Peyer's patch (tissue), 4 donors: ENCODE measurements at regions not wholly inside any gene's neighbourhood (a gene's known extent, or its start where the extent isn't known, plus 50 kb on each side); places are given as distances from the start of the nearest gene placed in this dataset.

ENCODE experiments used
- DNase-seq, 3 donors: peaks; one replicate each; pipeline ENCODE4 v3.0.0-alpha.2; 2017 to 2019
- H3K27ac ChIP-seq, 4 donors: fragments of 200-600 bp; sonication (generic); one replicate each; pipeline ENCODE4 v1.5.1; 2016 to 2019
- H3K27me3 ChIP-seq, 2 donors: fragments of 200-600 bp; sonication (generic); one replicate each; pipeline ENCODE4 v1.5.1; 2019
- H3K36me3 ChIP-seq, 3 donors: fragments of 200-600 bp; sonication (generic); one replicate each; pipeline ENCODE4 v1.5.1; 2016 to 2019
- H3K4me1 ChIP-seq, 4 donors: fragments of 200-600 bp; sonication (generic); one replicate each; pipeline ENCODE4 v1.5.1; 2016 to 2019
- H3K4me3 ChIP-seq, 4 donors: fragments of 200-600 bp; sonication (generic); 1 replicate in 3 of 4; 2 replicates in 1 of 4; pipeline ENCODE4 v1.5.1; 2016 to 2019; ENCODE audit warnings: mild to moderate bottlenecking in 1 of 4
- H3K9me3 ChIP-seq, 4 donors: fragments of 200-600 bp; sonication (generic); one replicate each; pipeline ENCODE4 v1.5.1; 2016 to 2019; ENCODE audit warnings: mild to moderate bottlenecking in 1 of 4
- CTCF ChIP-seq, 6 experiments: fragments of 450-650 bp in 4 of 6; fragments of 200-600 bp in 2 of 6; sonication (generic) in 1 of 6; IDR thresholded peaks; one replicate each; pipeline ENCODE4 v1.5.1; 2017 to 2019; ENCODE audit warnings: antibody characterized with exemption in 6 of 6, mild to moderate bottlenecking in 3 of 6, moderate library complexity in 1 of 6
- POLR2A ChIP-seq, 2 donors: fragments of 450-650 bp; IDR thresholded peaks; one replicate each; pipeline ENCODE4 v1.5.1; 2017; ENCODE audit warnings: antibody characterized with exemption in 2 of 2, mild to moderate bottlenecking in 2 of 2, moderate library complexity in 2 of 2

DNA sequence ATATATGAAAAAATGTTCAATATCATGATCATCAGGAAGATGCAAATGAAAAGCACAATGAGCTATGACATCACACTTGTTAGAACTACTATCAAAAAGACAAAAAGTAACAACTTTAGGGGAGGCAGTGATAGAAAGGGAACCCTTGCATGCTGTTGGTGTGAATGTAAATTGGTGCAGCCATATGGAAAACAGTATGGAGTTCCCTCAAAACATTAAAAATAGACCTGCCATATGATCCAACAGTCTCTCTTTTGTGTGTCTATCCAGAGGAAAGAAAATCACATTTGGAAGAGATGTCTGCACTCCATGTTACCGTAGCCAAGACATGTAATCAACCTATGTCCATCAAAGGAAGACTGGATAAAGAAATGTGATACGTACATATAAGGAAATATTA lies 92.3 kb upstream of the ALKAL2 start:
- no peak for DNase-seq
- no peaks in the 10 kb centered on the region for H3K4me1 ChIP-seq
- H3K36me3 ChIP-seq, result no peaks in the 10 kb centered on the region

DNA sequence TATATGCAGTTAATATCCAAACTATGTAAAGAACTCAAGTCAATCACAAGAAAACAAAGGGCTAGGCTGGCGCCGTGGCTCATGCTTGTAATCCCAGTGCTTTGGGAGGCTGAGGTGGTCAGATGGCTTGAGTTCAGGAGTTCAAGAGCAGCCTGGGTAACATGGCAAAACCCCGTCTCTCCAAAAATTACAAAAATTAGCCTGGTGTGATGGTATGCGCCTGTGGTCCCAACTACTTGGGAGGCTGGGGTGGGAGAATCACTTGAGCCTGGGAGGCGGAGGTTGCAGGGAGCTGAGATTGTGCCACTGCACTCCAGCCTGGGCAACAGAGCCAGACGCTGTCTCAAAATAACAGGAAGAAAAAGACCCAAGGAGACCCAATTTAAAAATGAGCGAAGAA lies 91.9 kb upstream of the ALKAL2 start:
- Histone ChIP-seq H3K4me1 (no peaks in the 10 kb centered on the region), H3K4me3 (no peak overlapping the region), H3K27ac (no peak overlapping the region), H3K27me3 (no peaks in the 10 kb centered on the region), H3K9me3 (no peaks in the 10 kb centered on the region), H3K36me3 (no peaks in the 10 kb centered on the region)
- no peak for DNase-seq
- TF ChIP-seq POLR2A (IDR thresholded peaks at IDR 0.05), result no peak
- no peak for TF ChIP-seq CTCF (IDR thresholded peaks at IDR 0.05)

More for the DNA sequence above, 92.3 kb upstream of the ALKAL2 start:
- TF ChIP-seq POLR2A (IDR thresholded peaks at IDR 0.05) (no peak), CTCF (IDR thresholded peaks at IDR 0.05) (no peak)
- Histone ChIP-seq H3K9me3 (no peaks in the 10 kb centered on the region), H3K27ac (no peak overlapping the region), H3K4me3 (no peak overlapping the region), H3K27me3 (no peaks in the 10 kb centered on the region)

DNA sequence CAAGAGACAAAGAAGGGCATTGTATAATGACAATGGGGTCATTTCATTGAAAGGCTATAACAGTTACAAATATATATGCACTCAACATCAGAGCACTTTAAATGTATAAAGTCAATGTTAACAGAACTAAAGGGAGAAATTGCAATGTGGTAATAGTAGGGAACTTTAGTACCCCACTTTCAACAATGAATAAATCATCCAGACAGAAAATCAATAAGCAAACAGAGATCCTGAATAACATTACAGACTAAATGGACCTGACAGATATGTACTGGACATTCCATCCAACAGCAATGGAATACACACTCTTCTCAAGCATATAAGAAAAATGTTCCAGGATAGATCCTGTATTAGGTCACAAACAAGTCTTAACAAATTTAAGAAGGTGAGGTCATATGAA lies 90.5 kb upstream of the ALKAL2 start:
- Histone ChIP-seq H3K4me1 (no peaks in the 10 kb centered on the region), H3K27ac (no peak overlapping the region), H3K36me3 (no peaks in the 10 kb centered on the region), H3K27me3 (no peaks in the 10 kb centered on the region), H3K4me3 (no peak overlapping the region), H3K9me3 (no peaks in the 10 kb centered on the region)
- TF ChIP-seq CTCF (IDR thresholded peaks at IDR 0.05) (no peak), POLR2A (IDR thresholded peaks at IDR 0.05) (no peak)
- no peak for DNase-seq

DNA sequence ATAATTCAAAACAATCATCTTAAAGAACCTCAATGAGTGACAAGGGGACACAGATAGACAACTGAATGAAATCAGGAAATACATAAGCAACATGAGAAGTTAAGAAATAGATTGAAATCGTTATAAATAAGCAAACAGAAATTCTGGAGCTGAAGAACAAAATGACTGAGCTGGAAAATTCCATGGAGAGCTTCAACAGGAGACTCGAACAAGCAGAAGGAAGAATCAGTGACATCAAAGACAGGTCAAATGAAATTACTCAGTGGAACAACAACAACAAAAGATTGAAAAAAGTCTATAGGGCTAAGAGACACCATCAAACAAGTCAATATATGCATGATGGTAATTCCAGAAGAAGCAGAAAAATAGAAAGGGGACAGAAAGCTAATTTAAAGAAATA lies 89.5 kb upstream of the ALKAL2 start:
- Histone ChIP-seq H3K27ac (no peak overlapping the region), H3K4me1 (no peaks in the 10 kb centered on the region), H3K36me3 (no peaks in the 10 kb centered on the region), H3K9me3 (no peaks in the 10 kb centered on the region), H3K27me3 (no peaks in the 10 kb centered on the region), H3K4me3 (no peak overlapping the region)
- DNase-seq, result no peak
- TF ChIP-seq CTCF (IDR thresholded peaks at IDR 0.05) (no peak), POLR2A (IDR thresholded peaks at IDR 0.05) (no peak)

- Histone ChIP-seq H3K27me3 (no peaks in the 10 kb centered on the region), H3K9me3 (no peaks in the 10 kb centered on the region), H3K27ac (no peak overlapping the region), H3K4me3 (no peak overlapping the region), H3K36me3 (no peaks in the 10 kb centered on the region), H3K4me1 (no peaks in the 10 kb centered on the region)
- TF ChIP-seq CTCF (IDR thresholded peaks at IDR 0.05) (no peak), POLR2A (IDR thresholded peaks at IDR 0.05) (no peak)
- no peak for DNase-seq
Measured at GRCh38 chr2:375956-376307, 88.0 kb upstream of the ALKAL2 start.

GRCh38 chr2:375270-375955 lies 87.5 kb upstream of the ALKAL2 start:
- TF ChIP-seq POLR2A (IDR thresholded peaks at IDR 0.05) (no peak), CTCF (IDR thresholded peaks at IDR 0.05) (no peak)
- Histone ChIP-seq H3K36me3 (no peaks in the 10 kb centered on the region), H3K27me3 (no peaks in the 10 kb centered on the region), H3K4me3 (no peak overlapping the region), H3K4me1 (no peaks in the 10 kb centered on the region), H3K9me3 (no peaks in the 10 kb centered on the region), H3K27ac (no peak overlapping the region)
- no peak for DNase-seq
